Adrenal gland (tissue), 9 donors: ENCODE measurements at regions not wholly inside any gene's neighbourhood (a gene's known extent, or its start where the extent isn't known, plus 50 kb on each side); places are given as distances from the start of the nearest gene placed in this dataset.

ENCODE experiments used
- DNase-seq, 7 donors: peaks; one replicate each; pipeline ENCODE4 v3.0.0-alpha.2; 2019 to 2020
- H3K27ac ChIP-seq, 5 donors: fragments of 200-600 bp; sonication (generic) in 4 of 5; 1 replicate in 3 of 5; 2 replicates in 2 of 5; pipeline versions ENCODE4 v1.5.1 to v1.8.0; 2016 to 2020; ENCODE audit warnings: mild to moderate bottlenecking in 1 of 5
- H3K27me3 ChIP-seq: fragments of 200-600 bp; 2 replicates; pipeline ENCODE4 v1.8.0; 2021
- H3K36me3 ChIP-seq, 2 donors: fragments of 200-600 bp; replicated peaks in 1 of 2; 1 replicate in 1 of 2; 2 replicates in 1 of 2; pipeline versions ENCODE4 v1.5.1 to v1.8.0; 2018 to 2022
- H3K4me1 ChIP-seq, 2 donors: fragments of 200-600 bp; replicated peaks in 1 of 2; 1 replicate in 1 of 2; 2 replicates in 1 of 2; pipeline versions ENCODE4 v1.5.1 to v1.8.0; 2018 to 2021
- H3K4me3 ChIP-seq, 4 donors: fragments of 200-600 bp; sonication (generic) in 3 of 4; one replicate each; pipeline ENCODE4 v1.5.1; 2016 to 2018
- H3K9me3 ChIP-seq, 3 donors: fragments of 200-600 bp; sonication (generic) in 1 of 3; replicated peaks in 1 of 3; 1 replicate in 2 of 3; 2 replicates in 1 of 3; pipeline versions ENCODE4 v1.5.1 to v1.8.0; 2016 to 2021
- POLR2A ChIP-seq, 2 donors: fragments of 450-650 bp; IDR thresholded peaks; one replicate each; pipeline ENCODE4 v1.6.1; 2017; ENCODE audit warnings: antibody characterized with exemption in 2 of 2, mild to moderate bottlenecking in 2 of 2, moderate library complexity in 1 of 2
- WGBS, 4 donors: extraction: QIAGEN DNeasy Blood & Tissue Kit in 2 of 4; methylation state at CpG; one replicate each; pipeline versions ENCODE4 v1.1.5 to v1.1.7; 2013 to 2017; 5-methylcytosine and 5-hydroxymethylcytosine counted together
- intact Hi-C, 2 donors: fragments of 100-400 bp; cut with DNase I; formaldehyde crosslinking; loops; one replicate each; pipeline versions ENCODE4 v1.14.1 to v1.15.0; 2022 to 2023
- TF ChIP-seq, protein P1 (sequence below), 6 experiments: fragments of 450-650 bp in 4 of 6; fragments of 200-600 bp in 2 of 6; sonication (generic) in 1 of 6; IDR thresholded peaks; 1 replicate in 5 of 6; 2 replicates in 1 of 6; pipeline versions ENCODE4 v1.5.1 to v1.8.0; 2016 to 2021; ENCODE audit warnings: antibody characterized with exemption in 6 of 6, mild to moderate bottlenecking in 2 of 6, moderate library complexity in 1 of 6
- donor health status: healthy with polysubstance abuse.
- donor health status: Bipolar disorder and iron deficiency.
- donor health status: DM: yes; HTN: yes; CAD: no.
- donor health status: DM: no; HTN: no; CAD: no.
- donor health status: DM: no; HTN: no; CAD: no.

DNA sequence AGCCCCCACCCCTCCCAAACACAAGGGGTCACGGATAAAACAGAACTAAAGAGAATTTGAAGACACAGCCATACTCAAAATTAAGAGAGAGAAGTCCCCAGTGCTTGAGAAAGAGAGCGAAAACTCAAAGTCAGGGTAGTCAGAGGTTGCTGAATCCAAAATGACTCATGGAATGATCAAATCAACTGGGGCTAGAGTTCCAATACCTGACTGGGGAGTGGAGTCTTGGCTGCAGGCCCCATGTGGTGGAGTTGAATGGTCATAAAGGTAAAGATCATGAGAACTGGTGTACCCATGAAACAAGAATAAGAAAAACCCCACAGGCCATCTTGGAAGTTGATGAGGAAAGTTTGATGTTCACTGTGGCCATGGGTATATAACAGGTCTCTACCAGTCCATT, 84.5 kb upstream of the LRRN2 start:
- no peak overlapping the region for H3K27ac ChIP-seq
- H3K36me3 ChIP-seq: no peaks in the 10 kb centered on the region
- TF ChIP-seq POLR2A (IDR thresholded peaks at IDR 0.05): no peak
- TF ChIP-seq, protein P1, sequence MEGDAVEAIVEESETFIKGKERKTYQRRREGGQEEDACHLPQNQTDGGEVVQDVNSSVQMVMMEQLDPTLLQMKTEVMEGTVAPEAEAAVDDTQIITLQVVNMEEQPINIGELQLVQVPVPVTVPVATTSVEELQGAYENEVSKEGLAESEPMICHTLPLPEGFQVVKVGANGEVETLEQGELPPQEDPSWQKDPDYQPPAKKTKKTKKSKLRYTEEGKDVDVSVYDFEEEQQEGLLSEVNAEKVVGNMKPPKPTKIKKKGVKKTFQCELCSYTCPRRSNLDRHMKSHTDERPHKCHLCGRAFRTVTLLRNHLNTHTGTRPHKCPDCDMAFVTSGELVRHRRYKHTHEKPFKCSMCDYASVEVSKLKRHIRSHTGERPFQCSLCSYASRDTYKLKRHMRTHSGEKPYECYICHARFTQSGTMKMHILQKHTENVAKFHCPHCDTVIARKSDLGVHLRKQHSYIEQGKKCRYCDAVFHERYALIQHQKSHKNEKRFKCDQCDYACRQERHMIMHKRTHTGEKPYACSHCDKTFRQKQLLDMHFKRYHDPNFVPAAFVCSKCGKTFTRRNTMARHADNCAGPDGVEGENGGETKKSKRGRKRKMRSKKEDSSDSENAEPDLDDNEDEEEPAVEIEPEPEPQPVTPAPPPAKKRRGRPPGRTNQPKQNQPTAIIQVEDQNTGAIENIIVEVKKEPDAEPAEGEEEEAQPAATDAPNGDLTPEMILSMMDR (IDR thresholded peaks at IDR 0.05): no peak
- no peak for DNase-seq
- H3K4me1 ChIP-seq: no peaks in the 10 kb centered on the region
- no peaks in the 10 kb centered on the region for H3K27me3 ChIP-seq
- no peaks in the 10 kb centered on the region for H3K9me3 ChIP-seq
- 57 to 84% (median 74%) methylated on average over 2 of the region's 2 CpGs for WGBS, 4 donors
- intact Hi-C loops: no loop called here
- H3K4me3 ChIP-seq: no peak overlapping the region

DNA sequence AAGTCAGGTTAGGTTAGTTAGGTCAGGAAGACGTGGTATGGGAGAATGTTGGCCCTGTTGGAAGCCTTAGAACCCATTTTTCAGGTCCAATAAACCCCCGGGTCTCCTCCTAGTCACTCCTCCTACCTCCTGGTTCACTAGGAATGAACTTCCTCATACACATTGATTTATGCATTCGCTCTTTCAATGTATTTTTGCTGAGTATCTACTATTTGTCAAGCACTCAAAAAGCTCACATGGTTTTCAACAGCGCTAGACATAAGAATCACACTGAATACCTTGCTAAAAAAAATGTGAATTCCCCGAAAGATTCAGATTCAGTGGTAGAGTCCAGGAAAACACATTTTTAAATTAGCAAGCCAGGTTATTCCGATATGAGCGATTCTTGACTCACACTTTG, 85.8 kb upstream of the LRRN2 start:
- TF ChIP-seq, protein P1 (IDR thresholded peaks at IDR 0.05): no peak
- TF ChIP-seq POLR2A (IDR thresholded peaks at IDR 0.05): no peak
- no peaks in the 10 kb centered on the region for H3K4me1 ChIP-seq
- no peak overlapping the region for H3K27ac ChIP-seq
- H3K27me3 ChIP-seq: no peaks in the 10 kb centered on the region
- no peak overlapping the region for H3K4me3 ChIP-seq
- intact Hi-C loops: no loop called here
- H3K9me3 ChIP-seq: no peaks in the 10 kb centered on the region
- 87 to 95% (median 89%) methylated on average over 7 of the region's 7 CpGs for WGBS, 4 donors
- H3K36me3 ChIP-seq: no peaks in the 10 kb centered on the region
- DNase-seq: no peak

DNA sequence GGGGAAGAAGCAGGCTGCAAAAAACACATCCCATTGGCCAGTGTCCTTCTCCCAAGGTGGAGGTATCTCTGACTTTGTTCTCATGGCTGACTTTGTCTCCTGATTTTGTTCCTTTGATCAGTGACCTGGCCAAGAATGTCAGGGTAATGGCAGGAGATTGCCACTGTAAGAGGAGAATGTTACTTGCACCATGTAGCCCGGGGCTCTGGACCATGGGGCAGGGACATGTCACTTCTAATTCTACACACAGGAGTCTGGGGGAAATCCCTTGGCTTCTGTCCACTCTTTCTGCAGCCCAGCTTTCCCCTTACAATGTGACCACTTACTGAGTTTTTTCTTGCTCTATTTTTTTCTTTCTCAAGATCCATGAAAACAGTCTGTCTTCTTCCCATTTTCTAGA, 87.7 kb upstream of the LRRN2 start:
- intact Hi-C loops: no loop called here

DNA sequence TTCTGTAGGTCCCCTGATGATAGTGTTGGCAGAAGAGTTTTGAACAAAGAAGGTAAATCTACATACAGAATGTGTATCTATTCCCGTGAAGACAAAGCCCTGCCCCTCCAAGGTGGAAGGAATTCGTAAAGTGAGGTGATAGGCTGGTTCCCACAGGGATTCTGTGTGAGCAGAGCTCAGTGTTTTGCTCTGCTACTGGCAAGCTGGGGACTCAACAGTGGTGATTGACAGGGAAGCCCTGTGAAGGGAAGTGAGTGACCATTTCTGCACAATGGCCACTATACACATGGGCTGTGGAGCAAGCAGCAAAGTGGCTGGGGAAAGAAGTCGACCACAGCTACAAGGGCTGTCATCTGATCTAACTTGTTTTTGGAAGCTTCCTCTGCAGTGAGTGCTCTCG, 90.0 kb upstream of the LRRN2 start:
- H3K4me1 ChIP-seq: no peaks in the 10 kb centered on the region
- no peak for TF ChIP-seq POLR2A (IDR thresholded peaks at IDR 0.05)
- TF ChIP-seq, protein P1 (IDR thresholded peaks at IDR 0.05): no peak
- no peak for DNase-seq
- WGBS, 4 donors: 51 to 66% (median 63%) methylated on average over 4 of the region's 4 CpGs
- intact Hi-C loops: no loop called here
- no peaks in the 10 kb centered on the region for H3K36me3 ChIP-seq
- no peak overlapping the region for H3K27ac ChIP-seq
- H3K4me3 ChIP-seq: no peak overlapping the region
- H3K27me3 ChIP-seq: no peaks in the 10 kb centered on the region
- no peaks in the 10 kb centered on the region for H3K9me3 ChIP-seq

More for the DNA sequence above, 87.7 kb upstream of the LRRN2 start:
- Histone ChIP-seq H3K27me3 (no peaks in the 10 kb centered on the region), H3K9me3 (no peaks in the 10 kb centered on the region), H3K4me1 (no peaks in the 10 kb centered on the region), H3K36me3 (no peaks in the 10 kb centered on the region), H3K27ac (no peak overlapping the region), H3K4me3 (no peak overlapping the region)
- no peak for DNase-seq
- 40 to 89% (median 58%) methylated on average over 1 of the region's 1 CpG for WGBS, 4 donors
- no peak for TF ChIP-seq POLR2A (IDR thresholded peaks at IDR 0.05)
- TF ChIP-seq, protein P1 (IDR thresholded peaks at IDR 0.05): no peak
